LHCN-M2 (cell line): ENCODE measurements at regions not wholly inside any gene's neighbourhood (a gene's known extent, or its start where the extent isn't known, plus 50 kb on each side); places are given as distances from the start of the nearest gene placed in this dataset.
A peak's percentile ranks its signal among the peaks of the same experiment; 100 is the strongest.
"Not testable (repeated sequence)": the region's sequence is repeated elsewhere in the genome, so short reads cannot be mapped to it uniquely, and the experiment has no call there.

Source experiments
- DNase-seq: peaks from one replicate; pipeline ENCODE4 v3.0.0-alpha.2; 2012; ENCODE audit warnings: low read depth

- DNase-seq, result no peak
These were observed 160.4 kb downstream of the UACA start for GRCh38 chr15:70602834-70603560.

- DNase-seq, result no peak
These were observed 161.1 kb downstream of the UACA start for GRCh38 chr15:70602281-70602680.

DNA sequence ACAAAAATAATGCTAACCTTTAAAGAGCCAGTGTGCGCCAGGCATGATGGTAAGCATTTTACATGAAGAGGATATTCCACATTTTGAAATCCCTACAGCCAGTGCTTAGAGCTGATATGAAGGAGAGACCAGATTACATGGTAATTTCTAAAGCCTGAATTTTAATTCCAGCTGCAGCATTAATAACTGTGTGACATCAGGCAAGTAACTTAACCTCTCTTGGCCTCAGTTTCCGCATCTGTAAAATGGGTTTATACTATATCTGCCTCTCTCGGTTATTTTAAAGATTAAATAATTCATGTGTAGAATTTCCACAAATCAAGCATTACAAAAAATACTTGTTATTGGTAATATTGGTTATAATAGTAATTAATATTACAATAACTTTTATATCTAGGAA, 165.4 kb downstream of the UACA start:
- no peak for DNase-seq

- DNase-seq, result peak; percentile 75
These were observed 166.2 kb downstream of the UACA start for GRCh38 chr15:70597056-70597603.

DNA sequence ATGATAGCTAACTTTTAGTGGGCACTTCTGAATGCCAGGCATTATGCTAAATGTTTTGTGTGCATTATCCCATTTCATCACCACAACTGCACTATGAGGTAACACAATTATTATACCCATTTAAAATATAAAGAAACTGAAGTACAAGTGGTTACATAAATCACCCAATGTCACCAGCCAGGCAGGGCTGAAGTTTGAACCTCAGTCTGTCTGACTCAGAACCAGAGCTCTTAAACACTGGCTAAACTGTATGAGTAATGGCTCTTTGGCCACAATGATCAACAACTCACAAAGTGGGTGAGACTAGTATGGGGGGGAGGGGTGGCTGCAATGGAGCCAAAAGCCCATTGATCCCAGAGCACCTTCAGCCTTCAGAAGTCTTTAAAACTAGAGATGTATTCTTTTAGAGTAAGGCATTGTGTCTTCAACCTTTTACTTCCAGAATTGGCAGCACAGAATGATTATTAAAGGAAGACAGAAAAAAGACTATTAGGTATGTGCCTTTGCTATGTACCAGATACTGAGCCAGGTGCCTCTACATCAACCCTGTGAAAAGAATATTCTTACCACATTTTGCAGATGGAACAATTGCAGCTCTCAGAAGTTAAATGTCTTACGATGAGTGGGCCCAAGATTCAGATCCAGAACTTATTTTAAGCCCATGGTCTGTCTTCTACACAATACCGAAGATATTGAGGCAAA, 166.9 kb downstream of the UACA start:
- DNase-seq, result peak; percentile 91

DNA sequence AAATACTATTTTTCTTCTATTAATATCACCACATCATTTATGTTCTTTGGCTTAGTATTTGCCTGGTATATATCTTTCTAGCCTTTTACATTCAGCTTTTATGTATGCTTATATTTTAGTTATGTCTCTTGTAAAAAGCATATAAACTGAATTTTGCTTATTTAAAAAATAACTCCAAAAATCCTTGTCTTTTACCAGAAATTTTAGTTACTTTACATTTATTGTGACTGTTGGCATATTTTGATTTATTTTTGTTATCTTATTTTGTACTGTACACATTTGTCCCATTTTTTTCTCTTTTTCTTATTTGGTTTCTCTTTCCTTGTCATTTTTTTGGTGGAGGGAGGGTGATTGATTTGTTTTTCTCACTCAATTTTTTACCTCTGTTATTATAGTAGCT, 169.6 kb downstream of the UACA start:
- DNase-seq, result no peak

- DNase-seq, result no peak
These were observed 173.6 kb downstream of the UACA start for GRCh38 chr15:70589728-70590127.

DNA sequence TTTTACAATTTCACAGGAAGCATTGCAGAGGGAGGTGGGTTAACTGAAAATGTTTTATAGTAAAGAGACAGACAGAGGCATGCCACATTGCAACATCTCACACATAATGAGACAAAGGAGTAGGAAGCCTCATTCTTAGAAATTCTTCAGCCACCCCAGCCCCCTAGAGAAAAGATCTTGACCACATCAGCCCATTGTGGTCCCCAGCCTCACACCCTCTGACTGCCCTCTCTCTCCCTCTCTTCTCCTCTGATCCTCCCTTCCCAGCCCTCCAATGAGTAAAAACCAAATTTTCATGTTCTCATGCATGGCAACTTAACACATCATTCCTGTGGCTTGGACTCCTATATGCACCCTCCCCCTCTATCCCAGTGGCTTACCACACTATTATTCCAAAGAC, 174.1 kb downstream of the UACA start:
- DNase-seq, result peak; percentile 93

- DNase-seq, result no peak
These were observed 174.7 kb downstream of the UACA start for GRCh38 chr15:70588613-70589012.

DNA sequence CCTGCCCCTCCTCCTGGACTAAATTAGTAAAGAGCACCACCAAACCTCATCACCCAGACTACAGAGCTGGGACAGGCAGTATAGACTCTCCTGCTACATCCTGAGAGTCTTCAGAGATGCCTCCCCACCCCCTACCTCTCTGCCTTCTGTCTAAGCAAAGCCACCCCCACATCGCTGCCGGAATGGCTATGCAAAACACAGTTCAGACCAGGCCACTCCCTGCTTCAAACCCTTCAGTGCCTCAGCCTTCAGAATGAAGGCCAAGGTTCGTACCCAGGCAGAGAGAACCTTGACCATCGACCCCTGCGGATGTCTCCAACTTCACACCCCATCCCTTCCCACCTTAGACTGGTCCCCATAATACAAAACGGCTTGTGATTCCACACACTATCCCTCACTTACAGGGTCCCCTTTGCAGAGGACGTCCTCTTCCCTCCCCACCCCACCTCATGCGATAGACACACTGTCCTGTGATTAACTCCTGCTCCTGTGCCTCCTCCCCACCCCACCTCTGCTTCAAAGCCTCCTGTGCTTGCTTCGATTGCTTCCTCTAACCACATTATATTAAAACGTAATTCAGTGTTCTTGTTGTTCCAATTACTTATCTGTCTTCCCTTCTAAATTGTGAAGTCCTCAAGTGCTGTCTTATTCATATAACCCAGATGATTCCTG, 175.3 kb downstream of the UACA start:
- DNase-seq, result no peak

DNA sequence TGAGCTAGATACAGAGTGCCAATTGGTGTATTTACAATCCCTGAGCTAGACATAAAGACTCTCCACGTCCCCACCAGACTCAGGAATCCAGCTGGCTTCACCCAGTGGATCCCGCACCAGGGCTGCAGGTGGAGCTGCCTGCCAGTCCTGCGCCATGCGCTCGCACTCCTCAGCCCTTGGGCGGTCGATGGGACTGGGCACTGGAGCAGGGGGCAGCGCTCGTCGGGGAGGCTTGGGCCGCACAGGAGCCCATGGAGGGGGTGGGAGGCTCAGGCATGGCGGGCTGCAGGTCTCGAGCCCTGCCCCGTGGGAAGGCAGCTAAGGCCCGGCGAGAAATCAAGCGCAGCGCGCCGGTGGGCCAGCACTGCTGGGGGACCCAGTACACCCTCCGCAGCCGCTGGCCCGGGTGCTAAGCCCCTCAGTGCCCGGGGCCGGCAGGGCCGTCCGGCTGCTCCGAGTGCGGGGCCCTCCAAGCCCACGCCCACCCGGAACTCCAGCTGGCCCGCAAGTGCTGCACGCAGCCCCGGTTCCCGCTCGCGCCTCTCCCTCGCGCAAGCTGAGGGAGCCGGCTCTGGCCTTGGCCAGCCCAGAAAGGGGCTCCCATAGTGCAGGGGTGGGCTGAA, 176.2 kb downstream of the UACA start:
- not testable (repeated sequence) for DNase-seq

DNA sequence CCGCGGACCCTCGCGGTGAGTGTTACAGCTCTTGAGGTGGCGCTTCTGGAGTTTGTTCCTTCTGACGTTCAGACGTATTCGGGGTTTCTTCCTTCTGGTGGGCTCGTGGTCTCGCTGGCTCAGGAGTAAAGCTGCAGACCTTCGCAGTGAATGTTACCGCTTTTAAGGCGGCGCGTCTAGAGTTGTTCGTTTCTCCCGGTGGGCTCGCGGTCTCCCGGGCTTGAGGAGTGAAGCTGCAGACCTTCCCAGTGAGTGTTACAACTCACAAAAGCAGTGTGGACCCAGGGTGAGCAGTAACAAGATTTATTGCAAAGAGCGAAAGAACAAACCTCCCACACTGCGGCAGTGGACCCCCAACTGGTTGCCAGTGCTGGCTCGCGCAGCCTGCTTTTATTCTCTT, 177.1 kb downstream of the UACA start:
- DNase-seq, result no peak

GRCh38 chr15:70585707-70586034, 177.7 kb downstream of the UACA start:
- DNase-seq, result no peak

GRCh38 chr15:70584838-70585706, 178.3 kb downstream of the UACA start:
- no peak for DNase-seq

DNA sequence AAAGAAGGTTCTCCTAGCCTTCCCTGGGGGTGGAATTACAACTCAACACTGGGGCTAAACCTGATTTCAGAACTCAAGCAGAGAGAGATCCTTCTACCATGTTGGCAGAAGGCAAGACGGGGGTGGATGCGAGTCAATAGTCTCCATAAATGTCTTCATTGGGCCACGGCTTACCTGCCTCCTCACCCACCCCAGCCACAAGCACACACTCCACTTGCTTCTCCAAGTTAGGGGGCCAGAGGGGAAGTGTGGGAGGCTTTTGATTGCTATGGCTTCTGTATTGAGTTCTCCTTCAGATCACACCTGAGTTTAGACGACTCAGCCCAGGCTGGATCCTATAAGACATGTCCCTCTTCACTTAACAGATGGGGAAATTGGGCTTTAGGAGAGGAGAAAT, 178.9 kb downstream of the UACA start:
- DNase-seq, result no peak

DNA sequence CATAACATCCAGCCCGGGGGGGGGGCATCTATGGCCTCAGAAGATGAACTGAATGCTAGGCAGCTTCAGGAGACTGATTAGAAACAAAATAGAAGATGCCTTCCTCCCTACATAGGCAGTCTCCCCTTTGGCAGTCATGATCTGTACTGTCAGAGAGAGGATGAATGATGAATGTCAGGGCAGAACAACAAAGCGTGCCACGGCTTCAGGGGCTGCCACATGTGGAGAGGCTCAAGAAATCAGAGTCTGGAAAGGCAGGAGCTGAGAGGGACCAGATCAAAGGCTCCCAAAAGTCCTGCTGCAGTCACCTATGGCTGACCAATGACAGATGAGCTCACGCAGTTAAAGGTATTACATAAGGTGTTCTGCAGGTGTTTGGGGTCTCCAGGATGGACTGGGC, 180.4 kb downstream of the UACA start:
- DNase-seq, result no peak

DNA sequence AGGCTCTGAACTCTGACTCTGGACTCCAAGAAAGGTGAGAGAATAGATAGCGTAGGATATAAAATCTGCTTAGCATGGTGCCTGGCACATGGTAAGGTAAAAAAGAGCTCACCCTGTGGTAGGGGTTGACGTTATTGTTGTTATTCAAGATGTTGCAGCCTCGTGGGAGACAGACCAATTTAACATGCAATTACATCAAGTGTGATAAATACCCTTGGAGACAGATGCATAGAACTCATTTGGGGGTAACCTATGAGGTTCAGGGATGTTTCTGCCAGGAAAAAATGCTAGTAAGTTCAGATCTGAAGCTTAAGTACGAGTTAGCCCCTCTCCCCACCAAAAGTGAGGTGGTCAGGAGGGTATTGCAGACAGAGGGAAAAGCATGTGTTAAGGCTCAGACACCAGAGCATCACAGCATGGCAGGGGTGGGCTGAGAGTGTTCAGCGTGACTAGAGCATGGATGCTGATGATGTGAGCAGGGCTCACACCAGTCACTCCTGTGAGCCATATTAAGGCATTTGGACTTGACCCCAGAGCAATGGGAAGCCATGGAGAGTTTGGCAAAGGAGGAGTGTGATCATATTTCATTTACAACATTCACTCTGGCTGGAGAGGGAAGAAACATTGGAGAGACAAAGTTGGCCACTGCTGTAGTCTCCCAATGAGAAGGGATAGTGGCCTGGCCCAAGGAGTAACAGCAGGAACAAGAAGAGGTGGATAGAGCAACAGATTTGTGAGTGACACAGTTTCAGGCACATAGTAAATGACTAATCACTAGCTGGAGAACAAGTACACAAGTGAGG, 181.0 kb downstream of the UACA start:
- DNase-seq, result peak; percentile 35

- DNase-seq, result no peak
These were observed 182.4 kb downstream of the UACA start for GRCh38 chr15:70580958-70581357.

GRCh38 chr15:70580286-70580685, 183.1 kb downstream of the UACA start:
- DNase-seq, result no peak

DNA sequence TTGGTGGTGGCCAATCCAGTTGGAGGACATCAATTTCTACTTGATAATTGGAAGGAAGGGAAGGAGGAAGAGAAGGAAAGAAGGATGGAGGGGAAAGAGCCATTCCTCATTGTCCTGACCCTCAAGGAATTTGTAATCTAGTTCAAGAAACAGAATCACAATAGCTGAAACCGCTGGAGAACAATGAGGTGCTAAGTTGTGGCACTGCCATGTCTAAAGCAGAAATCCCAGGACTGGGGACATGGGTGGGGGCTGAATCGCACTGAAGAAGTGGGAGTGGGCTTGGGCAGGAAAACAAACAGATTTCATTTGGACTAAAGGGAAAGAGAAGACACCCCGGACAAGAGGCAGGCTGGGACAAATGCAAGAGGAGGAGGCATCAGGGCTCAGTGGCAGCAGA, 183.6 kb downstream of the UACA start:
- no peak for DNase-seq
